GM21529 (cell line): ENCODE measurements at regions not wholly inside any gene's neighbourhood (a gene's known extent, or its start where the extent isn't known, plus 50 kb on each side); places are given as distances from the start of the nearest gene placed in this dataset.
A peak's percentile ranks its signal among the peaks of the same experiment; 100 is the strongest.

Experiments used
- ATAC-seq: cut with Tn5 transposase; IDR thresholded peaks from one replicate; pipeline ENCODE4 v1.9.1; 2021; ENCODE audit not compliant: unreplicated experiment

DNA sequence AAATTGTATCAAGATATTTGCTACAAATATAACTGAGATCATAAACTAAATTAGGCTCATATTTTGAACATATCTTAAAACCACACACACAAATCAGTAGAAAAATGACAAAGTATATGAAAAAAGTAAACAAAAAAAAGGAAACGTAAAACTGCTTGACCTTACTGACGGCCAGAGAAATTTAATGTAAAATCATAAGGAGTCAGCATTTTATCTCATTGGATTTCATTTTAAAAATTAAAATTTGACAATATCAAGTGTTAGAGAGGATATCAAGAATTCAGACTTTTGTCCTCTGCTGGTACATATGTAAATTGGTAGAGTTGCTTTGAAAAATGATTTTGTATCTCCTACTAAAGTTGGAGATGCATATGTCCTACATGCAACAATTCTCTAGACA, 209.2 kb upstream of the ZC3H15 start:
- no peak for ATAC-seq

GRCh38 chr2:186281726-186282125, 204.3 kb upstream of the ZC3H15 start:
- no peak for ATAC-seq

GRCh38 chr2:186294248-186294888, 191.7 kb upstream of the ZC3H15 start:
- no peak for ATAC-seq

DNA sequence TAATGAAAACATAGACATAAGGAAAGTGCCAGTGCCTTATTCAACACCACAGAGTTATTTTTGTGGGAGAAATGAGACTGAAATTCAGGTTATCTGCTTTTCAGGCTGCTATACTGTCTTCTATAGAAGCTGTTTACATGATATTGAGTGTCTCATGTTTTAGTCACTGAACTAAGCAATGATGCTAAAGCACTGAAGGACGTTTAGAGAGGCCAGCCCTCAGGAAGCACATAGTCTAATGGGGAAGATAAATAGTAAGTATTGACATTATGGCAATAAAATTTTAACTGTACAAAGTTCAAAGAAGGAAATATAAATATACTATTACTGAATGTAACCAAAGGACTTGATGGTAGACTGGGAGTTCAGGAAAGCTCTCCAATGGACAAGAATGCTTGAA, 186.4 kb upstream of the ZC3H15 start:
- no peak for ATAC-seq

DNA sequence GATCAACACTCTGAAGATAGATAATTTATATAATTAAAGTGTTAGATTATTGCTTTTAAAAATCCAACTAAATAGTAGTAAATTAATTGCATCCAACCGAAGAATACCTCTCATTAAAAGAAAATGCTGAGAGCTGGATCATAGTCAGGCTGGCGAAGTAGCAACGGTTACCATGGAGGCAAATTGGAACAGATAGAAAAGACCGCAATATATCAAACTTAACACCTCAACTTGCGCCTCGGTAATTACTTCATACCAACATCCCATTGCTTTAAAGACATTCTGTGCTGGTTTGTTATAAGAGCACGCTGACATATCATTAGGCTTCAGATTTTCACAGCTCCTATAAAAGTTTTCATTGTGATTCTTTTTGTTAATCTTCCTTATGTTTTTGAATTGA, 183.8 kb upstream of the ZC3H15 start:
- no peak for ATAC-seq

DNA sequence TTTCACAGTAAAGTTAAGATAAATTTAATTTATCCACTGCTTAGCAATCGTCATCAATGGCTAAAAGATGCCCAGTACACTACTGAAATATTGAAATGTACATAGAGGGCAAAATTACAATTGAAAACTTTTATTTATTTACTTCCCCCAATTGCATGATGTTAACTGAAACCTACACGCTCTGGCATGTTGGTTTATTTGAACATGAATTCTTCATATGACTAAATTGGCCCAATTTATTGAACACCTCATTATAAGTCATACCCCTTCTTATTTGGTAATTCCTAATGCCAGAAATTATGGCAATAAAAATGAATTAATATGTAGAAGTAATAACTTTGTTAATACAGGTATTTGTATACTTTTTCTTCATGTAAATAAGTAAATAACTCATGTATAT, 183.0 kb upstream of the ZC3H15 start:
- ATAC-seq, result no peak

DNA sequence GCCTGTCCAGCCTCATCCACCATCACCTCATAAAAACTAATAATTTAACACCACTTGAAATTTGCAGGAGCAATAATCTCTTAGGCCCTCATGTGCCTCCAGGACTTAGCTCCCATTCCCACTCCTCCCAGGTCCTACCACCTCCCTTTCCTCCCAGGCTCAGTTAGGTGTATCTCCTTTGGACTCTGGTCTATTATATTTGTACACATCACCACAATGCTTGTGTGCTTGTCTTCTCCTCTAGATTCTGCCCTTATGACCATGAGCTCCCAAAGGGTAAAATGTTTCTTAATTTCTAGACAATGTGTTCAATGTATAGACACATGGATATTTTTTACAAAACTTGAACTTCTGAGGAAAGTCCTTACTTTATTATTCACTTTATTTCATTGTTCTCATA, 182.0 kb upstream of the ZC3H15 start:
- no peak for ATAC-seq

DNA sequence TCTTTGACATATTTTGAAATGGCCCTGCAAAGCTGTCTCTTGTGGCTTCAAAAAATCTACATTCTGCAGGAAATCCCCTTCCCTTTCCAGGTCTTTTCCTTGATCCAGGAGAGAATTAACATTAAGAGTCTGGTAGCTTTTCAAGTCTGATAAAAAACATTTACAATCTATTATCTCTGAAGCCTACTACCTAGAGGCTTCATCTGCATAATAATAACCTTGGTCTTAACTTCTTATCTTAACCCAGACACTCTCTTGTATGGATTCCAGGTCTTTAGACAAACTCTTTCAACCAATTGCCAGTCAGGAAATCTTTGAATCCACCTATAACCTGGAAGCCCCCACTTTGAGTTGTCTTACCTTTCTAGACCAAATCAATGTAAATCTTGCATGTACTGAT, 179.3 kb upstream of the ZC3H15 start:
- no peak for ATAC-seq

- ATAC-seq, result peak; percentile 64
Observed at GRCh38 chr2:186307871-186308270, 178.2 kb upstream of the ZC3H15 start.

- peak; percentile 15 for ATAC-seq
Observed at GRCh38 chr2:186308347-186308746, 177.7 kb upstream of the ZC3H15 start.

GRCh38 chr2:186309901-186310300, 176.2 kb upstream of the ZC3H15 start:
- ATAC-seq, result no peak

- ATAC-seq, result no peak
Observed at GRCh38 chr2:186319105-186319504, 167.0 kb upstream of the ZC3H15 start.

DNA sequence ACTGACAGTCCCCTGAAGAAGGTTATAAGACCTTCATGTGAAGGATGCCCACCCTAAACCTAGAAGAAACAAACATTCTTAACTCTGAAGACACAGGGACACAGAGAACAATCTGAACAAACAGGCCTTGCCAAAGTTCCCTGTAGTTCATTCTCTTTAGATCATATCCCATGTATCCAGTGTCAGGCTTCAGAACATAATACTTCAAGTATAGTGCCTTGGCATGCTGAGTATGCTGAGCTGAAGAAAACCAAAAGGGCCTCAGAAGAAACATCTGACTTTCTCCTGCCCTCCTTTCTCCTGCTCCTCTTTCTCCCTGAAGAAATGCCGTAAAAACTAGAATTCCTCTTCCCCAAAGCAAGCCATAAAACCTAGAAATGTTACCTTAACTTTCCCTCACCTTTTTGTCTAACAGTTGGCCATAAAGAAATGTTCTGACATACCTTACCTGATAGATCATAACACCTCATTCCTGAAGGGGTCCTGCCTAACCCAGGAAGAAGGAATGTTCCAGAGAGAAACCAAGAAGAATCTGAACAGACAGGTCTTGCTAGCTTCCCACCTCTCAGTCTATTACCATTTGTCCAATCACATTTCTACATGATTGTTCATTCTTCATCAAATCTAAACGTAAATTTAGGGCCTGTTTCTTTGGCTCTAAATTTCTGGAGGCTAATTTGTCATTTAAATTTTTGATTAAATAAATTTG, 160.1 kb upstream of the ZC3H15 start:
- ATAC-seq, result no peak

DNA sequence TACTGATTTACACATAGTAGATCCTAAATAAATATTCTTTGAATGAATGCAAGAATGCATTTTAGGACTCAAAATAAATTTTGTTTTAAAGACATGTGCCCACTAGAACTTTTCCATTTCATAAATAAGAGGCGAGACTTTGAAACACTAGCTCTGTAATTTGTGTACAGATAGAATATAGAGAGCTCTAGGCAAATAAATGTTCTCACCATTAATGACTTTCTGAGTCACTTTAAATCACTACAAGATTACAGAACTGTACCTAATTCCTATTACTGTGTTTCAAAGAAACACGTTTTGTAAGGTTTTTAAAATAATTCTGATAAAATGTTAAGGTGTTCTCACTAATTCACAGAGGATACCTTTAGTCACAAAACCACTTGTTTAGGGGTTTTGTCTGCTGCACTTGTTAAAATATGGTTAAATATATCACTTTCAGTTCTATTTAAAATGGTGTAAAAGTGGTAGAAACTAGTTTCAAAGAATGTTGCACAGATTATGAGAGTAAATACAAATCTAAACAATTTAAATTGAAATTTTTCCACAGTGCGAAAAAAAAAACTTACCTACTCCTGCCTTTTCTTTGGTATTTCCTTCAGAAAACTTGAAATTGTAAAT, 158.7 kb upstream of the ZC3H15 start:
- ATAC-seq, result peak; percentile 80

DNA sequence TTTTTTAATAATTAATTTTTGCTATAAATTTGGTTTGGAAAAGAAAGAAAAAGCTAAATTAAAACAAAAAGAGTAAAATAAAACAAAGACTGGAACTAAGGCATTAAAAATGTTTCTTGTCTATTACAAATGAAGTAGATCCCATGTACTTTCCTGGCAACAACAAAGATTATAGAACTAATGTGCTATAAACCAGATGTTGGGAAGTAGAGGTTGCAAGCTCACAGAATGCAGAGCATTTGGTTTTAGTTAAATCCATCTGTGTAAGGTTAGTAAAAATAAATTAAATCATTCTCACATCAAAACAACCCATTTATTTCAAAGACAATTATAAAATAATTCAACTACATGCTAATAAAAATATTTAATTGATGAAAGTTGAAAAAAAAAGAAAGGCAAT, 157.2 kb upstream of the ZC3H15 start:
- ATAC-seq, result no peak

DNA sequence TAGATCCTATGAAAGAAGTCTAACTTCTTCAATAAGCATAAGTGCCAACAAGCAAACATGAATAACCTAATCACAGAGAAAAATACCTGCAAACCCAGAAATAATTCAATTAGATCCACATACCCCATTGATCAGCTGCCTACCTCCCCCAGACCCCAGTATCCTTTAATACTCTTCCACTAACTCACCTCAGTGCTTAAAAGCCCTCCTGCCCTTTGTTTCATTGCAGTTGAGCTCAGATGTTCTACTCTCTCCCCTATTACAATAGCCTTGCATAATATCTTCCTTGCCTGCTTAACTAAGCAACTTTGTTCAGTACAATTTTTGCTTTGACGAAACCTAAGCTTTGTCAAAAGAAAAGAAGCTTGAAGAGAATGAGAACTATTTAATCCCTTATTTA, 156.0 kb upstream of the ZC3H15 start:
- no peak for ATAC-seq

DNA sequence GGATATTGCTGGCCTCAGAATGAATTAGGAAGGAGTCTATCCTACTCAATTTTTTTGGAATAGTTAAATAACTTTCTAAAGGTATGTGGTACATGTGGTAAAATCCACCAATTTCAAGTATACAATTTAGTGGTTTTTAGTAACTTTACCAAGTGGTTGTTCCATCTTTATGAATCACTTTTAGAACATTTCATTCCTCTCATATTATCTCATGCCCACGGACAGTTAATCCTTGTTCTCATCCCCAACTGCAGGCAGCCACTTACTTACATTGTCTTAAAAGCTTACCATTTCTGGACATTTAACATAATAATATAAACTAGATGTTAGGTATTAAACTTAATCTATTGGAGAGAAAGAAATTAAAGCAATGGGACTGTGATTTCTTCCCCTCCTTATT, 146.3 kb upstream of the ZC3H15 start:
- ATAC-seq, result no peak

GRCh38 chr2:186342029-186342428, 144.0 kb upstream of the ZC3H15 start:
- ATAC-seq, result no peak

DNA sequence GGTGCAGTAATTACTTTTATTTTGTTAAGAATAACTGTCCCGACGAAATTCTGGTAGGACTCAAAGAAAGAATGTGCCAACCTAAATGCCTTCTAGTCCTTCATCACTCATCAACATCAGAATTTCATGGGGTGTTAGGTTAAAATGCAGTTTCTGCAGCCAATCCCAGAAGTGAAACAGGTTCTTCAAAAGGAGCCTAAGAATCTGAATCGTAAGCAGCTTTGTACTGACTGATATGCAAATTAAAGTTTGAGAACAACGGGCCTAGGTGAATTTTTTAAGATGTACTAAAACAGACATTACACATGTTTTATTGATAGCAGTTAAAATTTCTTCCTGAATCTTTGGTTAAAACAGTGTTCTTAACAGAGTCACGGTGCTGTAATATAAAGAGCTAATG, 140.3 kb upstream of the ZC3H15 start:
- ATAC-seq, result no peak

DNA sequence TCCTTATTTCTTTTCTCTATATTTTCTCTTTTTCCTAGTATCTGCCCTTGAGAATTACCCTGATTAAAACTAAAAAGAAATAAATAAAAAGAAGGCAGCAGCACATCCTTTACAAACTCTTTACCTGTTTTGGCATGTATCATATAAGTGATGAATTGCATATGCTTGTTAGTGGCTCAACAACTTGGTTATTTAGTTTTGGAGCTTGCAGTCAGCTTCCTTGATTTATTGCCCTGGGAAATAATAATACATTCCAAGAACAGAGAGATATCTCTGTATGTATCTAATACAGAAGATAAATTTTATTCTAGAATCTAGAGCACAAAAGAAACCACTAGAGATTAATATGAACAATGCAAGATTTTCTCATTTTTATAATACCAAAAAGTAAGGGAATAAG, 139.8 kb upstream of the ZC3H15 start:
- ATAC-seq, result no peak

- no peak for ATAC-seq
Observed at GRCh38 chr2:186347472-186347871, 138.6 kb upstream of the ZC3H15 start.

DNA sequence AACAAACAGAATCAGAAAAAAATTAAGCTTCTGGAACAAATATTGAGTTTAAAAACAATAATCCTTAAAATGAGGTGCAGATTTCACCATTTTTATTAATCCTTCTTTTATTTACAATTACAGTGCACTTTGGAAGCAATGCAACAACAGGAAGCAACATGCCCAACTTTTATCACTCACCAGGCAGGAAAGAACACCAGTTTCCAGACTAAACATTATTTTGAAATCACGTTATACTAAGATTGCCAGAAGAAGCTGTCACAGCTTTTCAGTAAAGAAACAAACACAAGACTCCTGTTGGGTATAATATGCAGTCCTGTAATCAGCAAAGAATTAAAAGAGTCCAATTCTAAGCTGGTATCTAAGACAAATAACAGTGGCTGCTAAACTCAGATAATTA, 137.9 kb upstream of the ZC3H15 start:
- ATAC-seq, result no peak

- ATAC-seq, result peak; percentile 41
Observed at GRCh38 chr2:186349508-186349907, 136.6 kb upstream of the ZC3H15 start.
